ENCODE measurements at regions not wholly inside any gene's neighbourhood (a gene's known extent, or its start where the extent isn't known, plus 50 kb on each side); places are given as distances from the start of the nearest gene placed in this dataset.

DNA sequence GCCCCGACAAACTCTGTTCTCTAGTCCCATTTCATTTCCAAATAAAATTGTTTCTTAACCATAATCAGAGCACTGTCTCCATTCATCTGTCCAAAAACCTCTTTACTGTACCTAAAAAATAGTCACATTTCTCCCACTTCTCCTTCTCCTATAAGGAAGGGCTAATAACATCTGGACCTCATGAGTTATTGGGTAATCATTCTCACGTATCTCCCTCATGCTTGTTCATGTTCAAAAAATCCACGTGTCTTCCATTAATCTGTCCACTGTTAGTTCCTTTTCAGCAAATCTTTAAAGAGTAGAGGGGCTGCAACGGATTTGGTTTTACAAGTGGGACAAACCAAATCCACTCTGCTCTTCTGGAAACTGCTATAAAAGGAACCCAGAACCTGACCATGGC, 1418.8 kb downstream of the MRPL39 start:
- TF ChIP-seq, protein P1, sequence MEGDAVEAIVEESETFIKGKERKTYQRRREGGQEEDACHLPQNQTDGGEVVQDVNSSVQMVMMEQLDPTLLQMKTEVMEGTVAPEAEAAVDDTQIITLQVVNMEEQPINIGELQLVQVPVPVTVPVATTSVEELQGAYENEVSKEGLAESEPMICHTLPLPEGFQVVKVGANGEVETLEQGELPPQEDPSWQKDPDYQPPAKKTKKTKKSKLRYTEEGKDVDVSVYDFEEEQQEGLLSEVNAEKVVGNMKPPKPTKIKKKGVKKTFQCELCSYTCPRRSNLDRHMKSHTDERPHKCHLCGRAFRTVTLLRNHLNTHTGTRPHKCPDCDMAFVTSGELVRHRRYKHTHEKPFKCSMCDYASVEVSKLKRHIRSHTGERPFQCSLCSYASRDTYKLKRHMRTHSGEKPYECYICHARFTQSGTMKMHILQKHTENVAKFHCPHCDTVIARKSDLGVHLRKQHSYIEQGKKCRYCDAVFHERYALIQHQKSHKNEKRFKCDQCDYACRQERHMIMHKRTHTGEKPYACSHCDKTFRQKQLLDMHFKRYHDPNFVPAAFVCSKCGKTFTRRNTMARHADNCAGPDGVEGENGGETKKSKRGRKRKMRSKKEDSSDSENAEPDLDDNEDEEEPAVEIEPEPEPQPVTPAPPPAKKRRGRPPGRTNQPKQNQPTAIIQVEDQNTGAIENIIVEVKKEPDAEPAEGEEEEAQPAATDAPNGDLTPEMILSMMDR (IDR thresholded peaks at IDR 0.05; ENCODE audit: low read depth, low read length) = no peak
- DNase-seq (ENCODE audit: low read depth, low spot score) = no peak
- H3K4me3 ChIP-seq (ENCODE audit: low read depth, low read length) = no peak overlapping the region
- in situ Hi-C loops (cut with HindIII; ENCODE audit: low sequenced_read_pairs) = no loop called here

DNA sequence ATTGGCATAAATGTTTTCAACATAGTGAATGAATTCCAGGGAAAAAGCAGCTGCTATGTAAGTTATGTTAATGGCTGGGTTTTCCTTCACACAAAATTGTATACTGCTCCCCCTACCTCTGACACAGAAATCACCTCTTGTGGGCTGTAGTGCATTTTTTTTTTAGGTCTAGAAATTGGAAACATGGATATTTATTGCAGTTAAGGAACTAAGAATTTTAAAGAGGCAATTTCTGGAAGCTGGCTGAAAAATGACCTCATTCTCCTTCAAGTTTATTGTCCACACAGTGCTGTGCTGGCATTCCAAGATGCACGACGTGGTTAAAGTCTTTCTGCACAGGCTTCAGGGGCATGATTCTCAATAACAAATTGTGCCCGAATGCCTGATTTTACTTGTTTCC, 1424.2 kb downstream of the MRPL39 start:
- TF ChIP-seq, protein P1 (IDR thresholded peaks at IDR 0.05; ENCODE audit: low read depth, low read length) = no peak
- in situ Hi-C loops (cut with HindIII; ENCODE audit: low sequenced_read_pairs) = no loop called here
- no peak overlapping the region for H3K4me3 ChIP-seq (ENCODE audit: low read depth, low read length)
- DNase-seq (ENCODE audit: low read depth, low spot score) = peak; percentile 14

DNA sequence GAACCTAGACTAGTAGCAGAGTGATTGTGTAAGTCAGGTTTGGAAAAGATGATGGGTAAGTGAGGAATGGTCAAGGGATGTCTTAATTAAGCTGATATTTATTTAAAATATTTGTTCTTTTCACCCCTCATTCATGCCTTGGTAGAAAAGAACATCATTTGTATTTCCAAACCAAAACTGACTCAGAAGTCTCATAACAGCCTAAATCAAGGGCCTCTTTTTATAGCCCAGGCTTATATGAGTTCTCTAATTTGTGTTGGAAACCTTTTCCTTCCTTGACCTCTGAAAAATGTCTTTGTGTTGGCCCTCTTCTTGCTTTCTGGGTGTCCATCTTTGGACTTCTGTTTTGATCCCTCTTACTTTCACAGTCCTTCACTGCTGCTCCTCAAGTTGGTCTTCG, 1428.2 kb downstream of the MRPL39 start:
- in situ Hi-C loops (cut with HindIII; ENCODE audit: low sequenced_read_pairs) = no loop called here
- TF ChIP-seq, protein P1 (IDR thresholded peaks at IDR 0.05; ENCODE audit: low read depth, low read length) = no peak
- no peak for DNase-seq (ENCODE audit: low read depth, low spot score)
- no peak overlapping the region for H3K4me3 ChIP-seq (ENCODE audit: low read depth, low read length)

DNA sequence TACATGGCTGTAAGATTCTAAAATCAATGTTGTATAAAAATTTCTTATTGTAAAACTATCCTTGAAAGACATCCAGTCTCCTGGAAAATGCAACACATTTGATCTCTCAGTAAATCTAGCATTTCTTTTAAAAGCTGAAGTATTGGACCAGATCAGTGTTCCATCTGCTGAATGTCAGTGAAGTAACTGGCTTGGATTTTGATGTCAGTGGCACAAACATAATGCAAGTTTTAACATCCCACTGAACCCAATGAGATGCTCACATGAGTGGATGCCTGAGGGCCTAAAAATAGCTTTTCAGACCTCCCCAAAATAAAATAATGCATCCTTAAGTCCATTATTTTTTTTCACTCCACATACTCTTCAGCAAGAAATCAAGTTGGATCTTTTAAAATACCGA, 1432.2 kb downstream of the MRPL39 start:
- H3K4me3 ChIP-seq (ENCODE audit: low read depth, low read length) = no peak overlapping the region
- DNase-seq (ENCODE audit: low read depth, low spot score) = no peak
- in situ Hi-C loops (cut with HindIII; ENCODE audit: low sequenced_read_pairs) = no loop called here
- TF ChIP-seq, protein P1 (IDR thresholded peaks at IDR 0.05; ENCODE audit: low read depth, low read length) = no peak

DNA sequence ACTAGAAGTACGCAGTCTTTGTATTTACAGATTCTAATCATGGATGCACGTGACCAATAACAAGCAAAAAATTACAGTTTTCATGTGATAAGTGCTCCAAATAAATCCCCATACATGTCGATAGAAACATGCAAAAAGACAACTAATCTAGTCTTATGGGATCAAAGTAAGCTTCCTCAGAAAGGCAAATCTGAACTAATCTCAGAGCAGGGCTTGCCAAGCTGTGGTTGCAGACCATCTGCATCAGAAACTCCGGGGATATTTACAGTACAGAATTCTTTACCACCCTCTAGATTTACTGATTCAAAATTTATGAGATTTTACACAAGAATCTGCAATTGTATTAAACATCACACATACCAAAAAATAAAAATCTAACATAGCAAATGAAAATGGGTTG, 1435.5 kb downstream of the MRPL39 start:
- in situ Hi-C loops (cut with HindIII; ENCODE audit: low sequenced_read_pairs) = no loop called here
- no peak overlapping the region for H3K4me3 ChIP-seq (ENCODE audit: low read depth, low read length)
- DNase-seq (ENCODE audit: low read depth, low spot score) = no peak
- TF ChIP-seq, protein P1 (IDR thresholded peaks at IDR 0.05; ENCODE audit: low read depth, low read length) = no peak

DNA sequence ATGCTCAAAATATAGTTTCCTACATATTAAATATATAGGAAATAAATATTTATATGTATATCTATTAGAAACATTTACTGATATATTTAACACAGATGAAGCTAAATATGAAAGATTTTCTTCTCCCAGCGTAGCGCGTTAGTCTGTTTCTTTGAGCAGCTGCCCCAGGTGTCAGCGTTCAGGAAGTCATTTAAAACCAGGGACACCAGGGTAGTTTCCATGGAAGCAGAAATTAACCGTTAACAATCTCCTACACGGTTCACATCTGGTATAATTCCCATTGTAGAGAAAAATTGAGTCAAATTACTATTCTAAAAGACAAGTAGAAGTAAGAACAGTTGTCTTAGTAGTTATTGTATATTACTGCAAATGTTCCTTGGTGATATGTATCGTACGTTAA, 1443.7 kb downstream of the MRPL39 start:
- in situ Hi-C loops (cut with HindIII; ENCODE audit: low sequenced_read_pairs) = no loop called here
- no peak overlapping the region for H3K4me3 ChIP-seq (ENCODE audit: low read depth, low read length)

More for the DNA sequence above, 1443.7 kb downstream of the MRPL39 start:
- TF ChIP-seq, protein P1 (IDR thresholded peaks at IDR 0.05; ENCODE audit: low read depth, low read length) = no peak
- DNase-seq (ENCODE audit: low read depth, low spot score) = no peak
